ENCODE measurements at regions not wholly inside any gene's neighbourhood (a gene's known extent, or its start where the extent isn't known, plus 50 kb on each side); places are given as distances from the start of the nearest gene placed in this dataset.
A peak's percentile ranks its signal among the peaks of the same experiment; 100 is the strongest.
"Not testable (repeated sequence)": the region's sequence is repeated elsewhere in the genome, so short reads cannot be mapped to it uniquely, and the experiment has no call there.

GRCh38 chr6:94902974-94903628 lies 674.2 kb upstream of the MANEA start:
- in situ Hi-C loops (cut with HindIII; ENCODE audit: low sequenced_read_pairs), result no loop called here
- no peak overlapping the region for H3K4me3 ChIP-seq (ENCODE audit: low read depth, low read length)
- TF ChIP-seq CTCF (IDR thresholded peaks at IDR 0.05; ENCODE audit: low read depth, low read length), result no peak
- no peak for DNase-seq (ENCODE audit: low read depth, low spot score)

- H3K4me3 ChIP-seq (ENCODE audit: low read depth, low read length), result no peak overlapping the region
- TF ChIP-seq CTCF (IDR thresholded peaks at IDR 0.05; ENCODE audit: low read depth, low read length), result no peak
- in situ Hi-C loops (cut with HindIII; ENCODE audit: low sequenced_read_pairs), result no loop called here
- DNase-seq (ENCODE audit: low read depth, low spot score), result no peak
These were observed 678.1 kb upstream of the MANEA start for GRCh38 chr6:94899191-94899590.

- in situ Hi-C loops (cut with HindIII; ENCODE audit: low sequenced_read_pairs), result no loop called here
- TF ChIP-seq CTCF (IDR thresholded peaks at IDR 0.05; ENCODE audit: low read depth, low read length), result no peak
These were observed 683.0 kb upstream of the MANEA start for GRCh38 chr6:94894300-94894699.

GRCh38 chr6:94893327-94893726 lies 684.0 kb upstream of the MANEA start:
- no peak for DNase-seq (ENCODE audit: low read depth, low spot score)
- TF ChIP-seq CTCF (IDR thresholded peaks at IDR 0.05; ENCODE audit: low read depth, low read length), result no peak
- H3K4me3 ChIP-seq (ENCODE audit: low read depth, low read length), result no peak overlapping the region
- in situ Hi-C loops (cut with HindIII; ENCODE audit: low sequenced_read_pairs), result no loop called here

More at GRCh38 chr6:94894300-94894699, 683.0 kb upstream of the MANEA start:
- no peak overlapping the region for H3K4me3 ChIP-seq (ENCODE audit: low read depth, low read length)
- no peak for DNase-seq (ENCODE audit: low read depth, low spot score)

- DNase-seq (ENCODE audit: low read depth, low spot score); H3K4me3 ChIP-seq (ENCODE audit: low read depth, low read length); in situ Hi-C loops (cut with HindIII; ENCODE audit: low sequenced_read_pairs): not testable (repeated sequence)
These were observed 703.5 kb upstream of the MANEA start for GRCh38 chr6:94873819-94874218.

- TF ChIP-seq CTCF (IDR thresholded peaks at IDR 0.05; ENCODE audit: low read depth, low read length), result no peak
- peak; percentile 10 for DNase-seq (ENCODE audit: low read depth, low spot score)
- in situ Hi-C loops (cut with HindIII; ENCODE audit: low sequenced_read_pairs), result no loop called here
- H3K4me3 ChIP-seq (ENCODE audit: low read depth, low read length), result no peak overlapping the region
These were observed 715.2 kb upstream of the MANEA start for GRCh38 chr6:94862112-94862511.

GRCh38 chr6:94859924-94860323 lies 717.4 kb upstream of the MANEA start:
- in situ Hi-C loops (cut with HindIII; ENCODE audit: low sequenced_read_pairs), result no loop called here
- H3K4me3 ChIP-seq (ENCODE audit: low read depth, low read length), result no peak overlapping the region
- TF ChIP-seq CTCF (IDR thresholded peaks at IDR 0.05; ENCODE audit: low read depth, low read length), result no peak
- no peak for DNase-seq (ENCODE audit: low read depth, low spot score)

- in situ Hi-C loops (cut with HindIII; ENCODE audit: low sequenced_read_pairs); H3K4me3 ChIP-seq (ENCODE audit: low read depth, low read length); DNase-seq (ENCODE audit: low read depth, low spot score): not testable (repeated sequence)
These were observed 720.3 kb upstream of the MANEA start for GRCh38 chr6:94856999-94857398.

GRCh38 chr6:94851329-94851728 lies 726.0 kb upstream of the MANEA start:
- in situ Hi-C loops (cut with HindIII; ENCODE audit: low sequenced_read_pairs); H3K4me3 ChIP-seq (ENCODE audit: low read depth, low read length); DNase-seq (ENCODE audit: low read depth, low spot score): not testable (repeated sequence)

Measured in astrocyte of the spinal cord (primary cell).